Ecto neural progenitor cell (in vitro differentiated cells): ENCODE measurements at regions not wholly inside any gene's neighbourhood (a gene's known extent, or its start where the extent isn't known, plus 50 kb on each side); places are given as distances from the start of the nearest gene placed in this dataset.

Experiments
- DNase-seq: peaks from one replicate; pipeline ENCODE4 v3.0.0-alpha.2; 2018; ENCODE audit warnings: low spot score

DNA sequence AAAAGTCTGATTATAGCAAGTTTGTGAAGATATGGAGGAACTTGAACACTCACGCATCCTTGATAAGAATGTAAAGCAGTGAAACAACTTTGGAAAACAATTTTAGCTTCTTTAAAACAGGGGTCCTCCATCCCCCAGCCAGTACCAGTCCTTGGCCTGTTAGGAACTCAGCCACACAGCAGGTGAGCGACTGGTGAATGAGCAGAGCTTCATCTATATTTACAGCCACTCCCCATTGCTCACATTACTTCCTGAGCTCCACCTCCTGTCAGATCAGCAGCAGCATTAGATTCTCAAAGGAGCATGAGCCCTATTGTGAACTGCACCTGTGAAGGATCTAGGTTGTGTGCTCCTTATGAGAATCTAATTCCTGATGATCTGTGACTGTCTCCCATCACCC lies 530.3 kb upstream of the PRKX start:
- no peak for DNase-seq

DNA sequence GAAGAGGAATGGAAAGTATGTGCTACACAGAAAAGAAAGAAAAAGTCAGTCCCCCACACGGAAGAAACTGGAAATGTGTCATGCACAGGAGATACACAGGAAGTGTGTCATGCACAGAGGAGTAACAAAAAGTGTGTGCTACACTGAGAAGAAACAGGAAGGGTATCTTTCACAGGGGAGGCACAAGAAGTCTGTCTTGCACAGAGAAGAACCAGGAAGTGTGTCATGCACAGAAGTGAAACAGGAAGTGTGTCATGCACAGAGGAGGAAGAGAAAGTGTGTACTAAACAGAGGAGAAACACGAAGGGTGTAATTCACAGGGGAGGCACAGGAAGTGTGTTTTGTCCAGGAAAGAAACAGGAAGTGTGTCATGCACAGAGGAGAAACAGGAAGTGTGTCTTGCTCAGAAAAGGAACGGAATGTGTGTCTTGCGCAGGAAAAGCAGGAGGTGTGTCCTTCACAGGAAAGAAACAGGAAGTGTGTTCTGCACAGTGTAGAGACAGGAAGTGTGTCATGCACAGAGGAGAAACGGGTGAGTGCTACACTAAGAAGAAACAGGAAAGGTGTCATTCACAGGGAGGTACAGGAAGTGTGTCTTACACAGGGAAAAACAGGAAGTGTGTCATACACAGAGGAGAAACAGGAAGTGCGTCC lies 527.2 kb upstream of the PRKX start:
- no peak for DNase-seq

DNA sequence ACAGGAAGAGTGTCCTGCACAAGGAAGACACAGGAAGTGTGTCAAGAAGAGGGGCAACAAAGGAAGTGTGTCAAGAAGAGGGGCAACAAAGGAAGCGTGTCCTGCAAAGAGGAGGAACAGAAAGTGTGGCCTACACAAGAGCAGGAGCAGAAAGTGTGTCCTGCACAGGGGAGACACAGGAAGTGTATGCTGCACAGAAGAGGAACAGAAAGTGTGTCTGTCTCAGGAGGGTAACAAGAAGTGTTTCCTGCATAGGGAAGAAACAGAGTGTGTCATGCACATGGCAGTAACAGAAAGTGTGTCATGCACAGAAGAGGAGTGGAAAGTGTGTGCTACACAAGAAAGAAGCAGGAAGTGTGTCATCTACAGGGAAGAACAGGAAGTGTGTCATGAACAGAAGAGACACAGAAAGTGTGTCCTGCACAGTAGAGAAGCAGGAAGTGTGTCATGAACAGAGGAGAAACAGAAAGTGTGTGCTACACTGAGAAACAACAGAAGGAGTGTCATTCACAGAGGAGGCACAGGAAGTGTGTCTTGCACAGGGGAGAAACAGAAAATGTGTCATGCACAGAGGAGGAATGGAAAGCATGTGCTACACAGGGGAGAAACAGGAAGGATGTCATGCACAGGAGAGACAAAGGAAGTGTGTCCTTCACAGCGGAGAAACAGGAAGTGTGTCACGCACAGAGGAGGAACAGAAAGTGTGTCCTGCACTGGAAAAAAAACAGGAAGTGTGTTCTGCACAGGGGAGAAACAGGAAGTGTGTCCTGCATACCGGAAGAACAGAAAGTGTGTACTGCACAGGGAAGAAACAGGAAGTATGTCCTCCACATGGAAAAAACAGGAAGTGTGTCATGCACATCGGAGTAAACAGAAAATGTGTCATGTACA lies 526.4 kb upstream of the PRKX start:
- no peak for DNase-seq

DNA sequence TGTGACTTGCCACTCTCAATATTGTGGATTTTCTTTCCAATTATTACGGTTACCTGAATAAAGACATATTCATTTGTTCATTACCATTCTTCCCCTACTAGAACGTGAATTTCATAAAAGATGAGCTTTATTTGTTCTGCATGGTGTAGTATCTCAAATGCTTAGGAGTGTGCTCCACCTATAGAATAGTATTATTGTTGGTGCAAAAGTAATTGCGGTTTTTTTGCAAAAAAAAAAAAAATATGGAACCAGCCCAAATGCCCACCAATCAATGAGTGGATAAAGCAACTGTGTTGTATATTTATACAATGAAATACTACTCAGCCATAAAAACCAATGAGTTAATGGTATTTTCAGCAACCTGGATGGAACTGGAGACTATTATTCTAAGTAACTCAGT lies 525.5 kb upstream of the PRKX start:
- DNase-seq = no peak

DNA sequence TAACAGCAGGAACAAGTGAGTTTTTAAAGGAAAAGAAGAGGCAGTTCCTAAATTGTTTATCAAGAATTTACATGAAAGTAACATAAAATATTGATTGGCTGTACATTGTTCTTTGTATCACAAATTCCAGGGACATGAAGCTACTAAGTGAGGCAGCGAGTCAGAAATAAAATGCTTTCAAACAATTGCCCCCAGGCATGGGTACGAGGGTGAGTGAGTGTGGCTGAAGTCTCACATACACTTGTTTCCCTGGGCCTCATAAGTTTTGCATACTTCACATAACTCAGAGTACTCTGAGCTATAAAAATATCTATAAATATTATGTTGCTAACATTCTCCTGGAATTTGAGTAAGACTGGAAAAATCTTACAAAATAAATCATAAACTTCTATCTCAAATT lies 511.6 kb upstream of the PRKX start:
- no peak for DNase-seq

DNA sequence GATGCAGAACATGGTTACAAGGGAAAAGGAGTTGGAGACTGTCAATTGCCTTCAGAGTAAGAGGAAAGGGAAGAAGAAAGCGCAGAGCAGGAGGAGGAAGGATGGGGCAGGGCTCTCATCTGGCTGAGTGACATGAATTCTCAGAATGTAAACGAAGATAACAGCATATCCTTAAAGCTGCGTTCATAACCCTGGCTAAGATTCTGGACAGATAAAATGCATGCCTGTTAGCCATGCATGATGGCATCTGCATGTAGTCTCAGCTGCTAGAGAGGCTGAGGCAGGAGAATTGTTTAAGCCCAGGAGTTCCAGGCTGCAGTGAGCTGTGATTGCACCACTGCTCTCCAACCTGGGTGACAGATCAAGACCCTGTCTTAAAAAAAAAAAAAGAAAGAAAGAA lies 493.5 kb upstream of the PRKX start:
- no peak for DNase-seq

DNA sequence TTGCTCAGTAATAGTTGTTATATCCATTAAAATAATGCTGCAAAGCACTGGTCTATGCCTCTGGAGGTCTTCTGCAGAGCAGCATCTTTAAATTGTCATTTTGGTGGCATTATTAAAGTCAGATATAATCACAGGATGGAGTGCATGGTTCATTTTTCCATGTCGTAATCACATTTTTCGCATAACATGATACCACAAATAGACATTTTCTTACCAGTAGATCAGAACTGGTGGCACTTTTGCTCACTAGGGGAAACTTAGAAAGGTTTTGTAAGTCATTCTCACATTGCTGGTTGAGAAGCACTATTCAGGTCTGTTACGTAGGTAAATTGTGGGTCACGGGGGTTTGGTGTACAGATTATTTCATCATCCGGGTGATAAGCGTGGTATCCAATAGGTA lies 484.5 kb upstream of the PRKX start:
- DNase-seq = no peak

DNA sequence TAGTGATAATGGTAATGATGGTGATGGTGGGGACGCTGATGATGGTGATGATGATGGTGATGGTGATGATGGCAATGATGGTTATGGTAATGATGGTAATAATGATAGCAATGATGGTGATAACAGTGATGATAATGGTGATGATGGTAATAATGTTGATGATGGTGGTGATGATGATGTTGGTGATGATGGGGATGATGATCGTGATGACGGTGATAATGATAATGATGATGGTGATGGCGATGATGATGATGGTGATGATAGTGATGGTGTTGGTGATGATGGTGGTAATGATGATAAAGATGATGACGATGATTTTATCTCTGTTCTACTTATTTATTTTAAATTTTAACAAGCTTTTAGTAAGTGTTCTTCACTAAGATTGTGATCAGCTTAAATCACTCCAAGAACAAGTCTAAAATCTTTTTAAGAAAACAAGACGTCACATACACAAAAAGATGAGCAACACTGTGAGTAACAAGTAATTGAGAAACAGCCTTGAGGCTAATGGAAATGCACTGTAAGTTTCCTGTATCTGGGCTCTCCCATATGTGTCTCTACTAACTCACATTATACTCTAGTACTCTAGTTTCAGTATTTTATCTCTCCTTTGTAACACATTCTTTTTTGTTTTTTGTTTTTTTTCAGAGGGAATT lies 480.2 kb upstream of the PRKX start:
- DNase-seq = no peak

DNA sequence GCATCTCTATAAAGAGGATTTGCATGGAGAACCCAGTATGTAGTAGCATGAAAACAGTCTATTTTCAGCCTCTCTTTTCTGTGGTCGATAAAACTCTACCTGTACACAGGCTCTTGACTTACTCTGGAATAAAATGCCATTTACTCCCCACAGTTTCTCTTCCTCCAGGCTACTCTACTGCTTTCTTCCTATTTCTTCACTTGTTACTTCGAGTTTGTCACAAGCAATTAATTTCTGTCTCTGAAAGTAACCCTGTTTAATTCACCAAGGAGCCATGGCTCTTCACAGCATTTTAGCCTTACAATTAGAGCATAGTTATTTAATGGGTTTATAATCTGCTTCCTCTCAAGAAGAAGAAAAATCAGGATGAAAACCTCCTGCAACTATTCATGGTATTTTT lies 472.9 kb upstream of the PRKX start:
- DNase-seq = no peak

DNA sequence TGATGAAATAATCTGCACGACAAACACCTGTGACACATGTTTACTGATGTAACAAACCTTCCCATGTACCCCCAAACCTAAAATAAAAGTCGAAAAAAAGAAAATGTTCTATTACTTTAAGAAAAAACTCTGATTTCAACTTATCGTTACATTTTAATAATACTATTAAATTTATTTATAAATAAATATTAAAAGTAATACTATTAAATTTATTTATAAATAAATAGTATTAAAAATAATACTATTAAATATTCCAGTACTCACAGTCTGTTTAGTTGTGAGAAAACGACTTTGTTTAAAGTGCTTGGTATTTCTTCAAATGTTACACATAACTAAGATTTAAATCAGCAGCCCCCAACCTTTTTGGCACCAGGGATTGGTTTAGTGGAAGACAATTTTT lies 471.6 kb upstream of the PRKX start:
- DNase-seq = no peak

DNA sequence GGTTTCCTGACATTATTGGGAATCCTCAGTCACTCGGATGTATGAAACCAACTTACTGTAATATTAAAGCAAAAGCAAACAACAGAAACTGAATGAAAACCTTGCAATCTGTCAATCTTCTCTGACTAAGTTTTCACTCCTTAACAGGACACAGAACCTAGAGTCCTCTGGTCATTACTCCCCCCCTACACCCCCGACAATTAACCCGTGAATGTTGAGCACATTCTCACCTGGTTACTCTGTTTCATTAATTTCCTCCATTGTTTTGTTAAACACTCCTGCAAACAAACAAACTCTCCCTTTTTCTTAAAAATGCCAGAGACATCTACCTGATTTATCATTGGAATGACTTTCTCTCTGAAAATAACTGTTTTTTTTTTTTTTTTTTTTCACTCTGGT lies 469.0 kb upstream of the PRKX start:
- DNase-seq = no peak

DNA sequence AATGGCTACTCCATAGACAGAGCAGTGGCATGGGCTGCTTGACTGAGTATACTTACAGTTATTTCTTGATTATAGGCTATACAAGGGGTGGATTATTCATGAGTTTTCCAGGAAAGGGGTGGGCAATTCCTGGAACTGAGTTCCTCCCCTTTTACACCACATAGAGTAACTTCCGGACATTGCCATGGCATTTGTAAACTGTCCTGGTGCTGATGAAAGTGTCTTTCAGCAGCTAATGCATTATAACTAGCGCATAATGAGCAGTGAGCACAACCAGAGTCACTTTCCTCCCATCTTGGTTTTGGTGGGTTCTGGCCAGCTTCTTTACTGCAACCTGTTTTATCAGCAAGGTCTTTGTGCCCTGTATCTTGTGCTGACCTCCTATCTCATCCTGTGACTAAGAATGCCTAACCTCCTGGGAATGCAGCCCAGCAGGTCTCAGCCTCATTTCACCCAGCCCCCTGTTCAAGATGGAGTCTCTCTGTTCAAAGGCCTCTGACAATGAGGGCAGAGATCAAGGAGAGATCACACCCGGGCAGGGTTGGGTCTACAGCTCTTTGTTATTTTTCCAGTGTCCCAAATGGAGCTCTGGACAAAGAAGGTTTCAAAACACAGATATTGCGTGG lies 468.4 kb upstream of the PRKX start:
- DNase-seq = no peak

DNA sequence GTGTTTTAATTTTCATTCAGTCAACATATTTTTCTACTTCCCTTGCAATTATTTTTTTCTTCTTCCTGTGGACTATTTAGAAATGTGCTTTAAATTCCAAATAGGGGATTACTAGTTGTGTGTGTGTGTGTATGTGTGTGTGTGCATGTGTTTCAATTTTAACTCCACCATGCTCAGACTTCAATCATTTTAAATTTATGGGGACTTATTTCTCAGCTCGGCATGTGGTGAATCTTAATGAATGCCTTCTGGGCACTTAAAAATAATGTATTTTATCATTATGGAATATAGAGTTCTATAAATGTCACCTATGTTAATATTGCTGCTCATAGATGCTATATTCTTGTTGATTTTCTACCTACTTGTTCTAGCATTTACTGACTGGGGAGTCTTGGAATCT lies 465.6 kb upstream of the PRKX start:
- no peak for DNase-seq

DNA sequence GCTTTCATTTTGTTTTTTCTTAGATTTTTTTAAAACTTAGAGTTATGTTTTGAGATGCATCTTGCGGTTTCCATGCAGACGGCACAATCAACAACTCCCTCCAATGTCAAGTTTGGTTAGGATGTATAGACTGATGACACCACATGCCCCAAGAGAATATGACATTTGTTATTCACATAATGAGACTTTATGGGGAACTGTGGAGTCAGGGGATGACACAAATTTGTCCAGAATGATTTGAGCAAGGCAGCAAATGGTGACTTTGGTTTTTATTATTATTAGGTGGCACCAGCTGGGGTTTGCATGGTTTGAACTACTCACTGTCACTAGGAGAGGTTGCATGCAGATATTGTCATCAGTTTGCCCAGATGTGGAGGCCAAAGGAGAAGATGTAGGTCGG lies 461.8 kb upstream of the PRKX start:
- DNase-seq = no peak

DNA sequence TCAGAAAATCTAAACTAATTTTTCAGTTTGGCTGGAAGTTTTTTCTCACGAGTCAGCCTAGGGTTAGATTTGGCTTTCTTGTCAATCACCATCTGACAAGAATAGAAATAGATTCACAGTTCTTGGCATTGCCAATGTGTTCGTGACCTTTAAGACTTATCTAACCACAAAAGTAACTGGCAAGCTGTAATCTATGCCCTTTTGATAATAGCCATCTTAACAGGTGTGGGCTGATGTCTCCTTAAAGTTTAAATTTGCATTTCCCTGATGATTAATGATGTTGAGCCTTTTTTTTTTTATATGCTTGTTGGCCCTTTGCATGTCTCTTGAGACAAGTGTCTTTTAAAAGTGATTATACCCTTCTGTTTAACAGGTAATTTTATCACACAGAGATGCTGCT lies 460.3 kb upstream of the PRKX start:
- no peak for DNase-seq

DNA sequence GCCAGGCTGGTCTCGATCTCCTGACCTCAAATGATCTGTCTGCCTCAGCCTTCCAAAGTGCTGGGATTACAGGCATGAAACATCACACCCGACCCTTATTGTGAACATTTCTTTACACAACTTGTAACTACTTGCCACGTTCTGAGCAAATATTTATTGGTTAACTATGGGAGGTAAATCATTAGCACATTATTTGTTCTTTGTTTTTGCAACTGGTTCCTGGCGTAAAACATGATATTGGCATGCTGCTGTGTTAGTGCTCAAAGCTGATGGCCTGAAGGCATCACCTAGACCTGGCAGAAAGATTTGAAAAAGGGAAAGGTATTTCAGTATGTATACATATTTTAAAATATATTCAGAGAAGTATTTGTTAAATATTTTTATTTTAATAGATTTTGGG lies 438.3 kb upstream of the PRKX start:
- DNase-seq = no peak

DNA sequence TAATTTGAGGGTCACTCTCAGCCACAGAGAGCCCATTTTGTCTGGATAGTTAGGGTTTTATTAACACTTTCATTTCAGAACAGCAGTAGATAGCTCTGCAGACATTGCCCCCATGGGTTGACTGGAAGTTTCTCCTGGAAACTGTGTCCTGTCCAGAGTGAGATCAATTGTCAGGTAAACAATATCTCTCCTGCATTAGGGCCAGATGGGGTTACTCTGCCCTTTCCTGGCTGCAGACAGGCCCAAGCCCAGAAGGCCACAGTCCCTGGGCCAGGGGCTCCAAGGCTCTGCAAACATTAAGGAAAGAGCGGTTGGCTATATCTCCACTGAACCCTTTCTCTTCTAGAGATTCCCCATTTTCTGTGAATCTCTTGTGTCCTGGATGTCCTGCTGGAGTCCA lies 436.8 kb upstream of the PRKX start:
- DNase-seq = no peak

DNA sequence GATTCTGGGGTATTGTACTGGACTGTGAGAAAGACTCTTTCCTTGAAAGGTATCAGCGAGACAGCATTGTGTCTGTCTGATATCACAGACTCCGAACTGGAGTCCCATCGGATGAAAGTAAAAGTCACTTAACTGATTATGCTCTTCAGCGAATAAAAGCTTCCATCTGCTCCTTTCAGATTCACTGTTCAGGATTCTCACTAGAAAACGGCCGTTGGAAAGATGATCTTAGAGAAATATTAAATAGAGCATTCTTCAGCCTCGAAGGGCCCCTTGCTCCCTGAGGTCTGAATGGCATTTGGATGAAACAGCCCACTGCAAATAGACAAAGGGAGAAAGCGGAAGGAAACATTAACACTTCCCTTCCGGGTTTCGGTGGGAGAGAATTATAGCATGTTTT lies 416.2 kb upstream of the PRKX start:
- no peak for DNase-seq

DNA sequence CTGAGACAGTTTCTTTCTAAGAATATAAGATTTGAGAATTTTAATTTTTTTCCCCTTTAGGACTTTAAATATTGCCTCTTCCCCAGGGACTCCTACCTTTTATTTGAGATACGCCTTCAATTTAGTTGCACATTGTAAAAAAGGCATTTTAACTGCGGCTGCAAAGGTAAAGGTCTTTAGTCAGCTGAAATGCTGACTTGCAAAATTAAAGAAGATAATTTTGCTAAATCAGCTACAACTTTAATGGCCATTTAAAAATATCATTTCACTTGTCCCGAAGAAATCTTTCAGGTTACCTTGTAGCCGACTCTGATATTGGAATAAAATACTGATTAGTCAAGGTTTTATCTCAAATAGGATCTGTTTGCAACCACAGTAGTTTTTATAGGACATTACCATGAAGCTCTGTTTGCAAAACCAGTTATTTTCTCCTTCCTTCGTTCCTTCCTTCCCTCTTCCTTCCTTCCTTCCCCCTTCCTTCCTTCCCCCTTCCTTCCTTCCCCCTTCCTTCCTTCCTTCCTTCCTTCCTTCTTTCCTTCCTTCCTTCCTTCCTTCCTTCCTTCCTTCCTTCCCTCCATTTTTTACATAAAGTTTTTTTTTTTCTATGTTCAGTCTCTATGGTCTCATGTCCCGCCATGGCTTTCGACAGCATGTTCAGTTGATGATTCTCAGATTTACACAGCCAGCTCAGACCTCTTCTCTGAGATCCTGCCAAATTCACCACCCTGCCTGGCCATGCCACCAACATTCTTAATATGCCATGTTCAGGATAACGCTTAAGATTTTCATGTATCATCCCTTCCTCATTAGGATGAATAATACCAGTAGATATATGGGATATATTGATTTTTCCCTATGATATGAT lies 405.4 kb upstream of the PRKX start:
- DNase-seq = no peak

DNA sequence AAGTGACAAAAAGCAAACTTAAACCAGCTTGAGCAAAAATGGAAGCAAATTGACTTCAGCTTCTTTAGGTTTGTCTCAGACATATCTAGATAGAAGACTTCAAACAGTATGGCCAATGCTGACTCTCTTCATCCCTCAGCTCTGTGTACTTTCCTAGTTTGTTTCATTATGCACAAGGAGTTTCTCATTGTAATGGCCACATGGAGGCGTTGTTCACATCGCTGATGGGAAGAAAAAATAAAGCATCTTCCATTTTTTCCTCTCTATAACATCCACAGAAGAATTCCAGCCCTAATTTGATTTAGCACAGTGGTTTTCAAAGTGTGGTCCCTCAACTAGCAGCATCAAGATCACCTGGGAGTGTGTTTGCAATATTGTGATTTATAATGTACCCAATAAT lies 397.5 kb upstream of the PRKX start:
- DNase-seq = no peak

DNA sequence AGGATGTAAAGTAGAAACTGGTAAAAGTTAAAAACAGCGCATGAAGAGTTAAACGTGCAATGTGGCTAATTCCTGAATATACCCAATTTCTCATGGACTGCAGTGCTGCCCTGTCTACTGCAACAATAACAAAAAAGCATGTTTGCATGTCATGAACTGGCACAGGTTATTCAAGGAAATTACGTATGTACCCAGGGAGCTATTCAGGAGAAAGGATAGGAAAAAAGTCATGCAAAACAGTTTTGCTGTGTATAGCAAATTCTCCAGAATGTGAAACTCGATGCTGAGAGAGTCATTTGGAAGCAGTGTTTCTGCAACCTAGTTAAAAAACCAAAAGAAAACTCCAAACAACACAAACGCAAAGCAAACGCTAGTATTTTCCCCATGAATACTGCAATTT lies 381.5 kb upstream of the PRKX start:
- no peak for DNase-seq
